GM21367 (cell line): ENCODE measurements at regions not wholly inside any gene's neighbourhood (a gene's known extent, or its start where the extent isn't known, plus 50 kb on each side); places are given as distances from the start of the nearest gene placed in this dataset.
"Not testable (repeated sequence)": the region's sequence is repeated elsewhere in the genome, so short reads cannot be mapped to it uniquely, and the experiment has no call there.

Source experiments
- ATAC-seq: cut with Tn5 transposase; IDR thresholded peaks from one replicate; pipeline ENCODE4 v1.9.1; 2021; ENCODE audit not compliant: unreplicated experiment

- no peak for ATAC-seq
Measured at GRCh38 chr3:106930086-106930485, 447.2 kb upstream of the CCDC54 start.

GRCh38 chr3:106931904-106932303 lies 445.3 kb upstream of the CCDC54 start:
- ATAC-seq: no peak

GRCh38 chr3:106936337-106936736 lies 440.9 kb upstream of the CCDC54 start:
- no peak for ATAC-seq

- no peak for ATAC-seq
Measured at GRCh38 chr3:106942051-106942450, 435.2 kb upstream of the CCDC54 start.

DNA sequence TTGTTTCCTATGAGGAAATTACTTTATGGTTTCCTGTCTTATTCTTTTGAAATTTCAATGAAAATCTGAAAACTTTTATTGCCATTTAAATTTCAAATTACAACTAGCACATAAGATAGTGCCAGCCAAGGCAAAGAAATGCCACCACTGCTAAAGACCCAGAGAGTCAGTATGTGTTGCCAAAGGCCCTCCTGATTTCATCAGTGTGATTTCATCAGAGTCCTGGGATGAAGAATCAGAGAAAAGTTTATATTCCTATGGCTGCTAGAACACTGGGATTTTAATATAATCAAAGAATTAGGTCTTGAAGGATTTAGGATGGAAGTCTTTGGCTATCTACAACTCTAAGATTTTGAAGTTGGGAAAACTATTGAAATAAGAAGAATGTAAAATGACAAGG lies 434.2 kb upstream of the CCDC54 start:
- ATAC-seq: no peak

GRCh38 chr3:106945435-106945834 lies 431.8 kb upstream of the CCDC54 start:
- ATAC-seq: no peak

GRCh38 chr3:106946866-106947265 lies 430.4 kb upstream of the CCDC54 start:
- no peak for ATAC-seq

DNA sequence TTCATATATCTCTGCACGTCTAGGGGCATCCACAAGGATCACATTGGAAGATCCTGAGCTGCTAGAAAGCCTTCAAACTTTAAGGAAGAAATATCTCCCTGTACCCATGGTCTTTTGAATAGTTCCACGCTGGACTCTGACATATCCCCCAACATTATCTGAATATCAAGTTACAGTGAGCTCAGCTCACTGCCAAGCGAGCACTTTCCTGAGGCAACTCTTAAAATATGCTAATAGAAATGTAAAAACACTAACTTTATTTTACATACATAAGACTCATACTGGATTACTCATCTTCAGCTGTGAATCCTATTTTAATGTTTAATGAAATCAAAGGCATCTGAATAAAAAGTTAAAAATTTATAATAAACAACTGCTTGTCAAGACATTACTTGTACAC lies 420.2 kb upstream of the CCDC54 start:
- no peak for ATAC-seq

DNA sequence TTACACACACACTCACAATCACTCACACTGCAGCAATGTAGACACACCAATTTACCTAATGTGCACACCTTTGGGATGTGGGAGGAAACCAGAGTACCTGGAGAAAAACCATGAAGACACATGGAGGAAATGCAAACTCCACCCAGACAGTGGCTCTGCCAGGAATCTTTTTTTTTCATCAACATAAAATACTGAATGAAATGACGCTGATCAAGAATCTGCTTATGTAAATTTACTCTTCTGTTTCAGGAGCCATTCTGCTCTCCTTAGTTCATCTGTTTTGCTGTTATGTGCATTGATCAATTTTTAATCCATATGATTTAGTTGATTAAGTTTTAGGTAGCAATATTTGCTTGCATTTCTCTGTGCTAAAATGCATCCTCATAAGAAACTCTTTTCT lies 414.2 kb upstream of the CCDC54 start:
- no peak for ATAC-seq

GRCh38 chr3:106963442-106963841 lies 413.8 kb upstream of the CCDC54 start:
- ATAC-seq: no peak

DNA sequence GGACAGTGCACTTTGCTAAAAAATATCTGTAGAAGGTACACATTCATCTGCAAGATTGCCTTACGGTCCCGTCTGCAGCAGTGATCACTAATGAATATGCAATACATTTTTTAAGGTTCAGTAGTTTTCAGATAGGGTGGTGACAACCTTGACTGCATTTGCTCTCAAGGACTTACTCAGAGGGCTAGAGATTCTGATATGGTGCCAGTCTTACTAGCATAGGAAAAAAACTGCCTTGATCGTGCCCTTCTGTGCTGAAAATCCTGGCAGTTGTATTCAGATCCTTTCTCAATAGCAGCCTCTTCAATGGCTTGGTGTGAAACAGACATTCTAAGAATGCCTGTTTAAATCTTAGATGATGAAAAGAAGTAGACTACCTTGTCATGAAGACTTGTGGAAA lies 411.9 kb upstream of the CCDC54 start:
- no peak for ATAC-seq

DNA sequence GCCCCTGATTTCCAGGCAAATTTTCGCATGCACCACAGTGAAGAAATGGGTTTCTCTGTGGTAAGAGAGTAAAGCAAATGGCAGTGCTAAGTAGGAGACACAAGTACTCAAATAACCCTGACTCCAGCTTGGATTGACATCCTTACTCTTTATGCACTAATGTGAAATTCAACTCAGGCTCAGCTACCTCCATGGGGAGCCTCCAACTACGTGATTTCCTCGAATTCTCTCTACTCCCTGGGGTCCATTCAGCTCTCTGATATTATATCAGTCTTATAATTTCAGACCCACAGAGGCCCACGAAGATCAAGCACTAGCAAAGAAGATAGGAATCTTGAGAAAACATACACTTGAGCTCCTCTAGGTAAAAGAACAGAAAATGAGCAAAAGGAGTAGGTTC lies 407.6 kb upstream of the CCDC54 start:
- ATAC-seq: no peak

GRCh38 chr3:106981392-106981791 lies 395.8 kb upstream of the CCDC54 start:
- no peak for ATAC-seq

DNA sequence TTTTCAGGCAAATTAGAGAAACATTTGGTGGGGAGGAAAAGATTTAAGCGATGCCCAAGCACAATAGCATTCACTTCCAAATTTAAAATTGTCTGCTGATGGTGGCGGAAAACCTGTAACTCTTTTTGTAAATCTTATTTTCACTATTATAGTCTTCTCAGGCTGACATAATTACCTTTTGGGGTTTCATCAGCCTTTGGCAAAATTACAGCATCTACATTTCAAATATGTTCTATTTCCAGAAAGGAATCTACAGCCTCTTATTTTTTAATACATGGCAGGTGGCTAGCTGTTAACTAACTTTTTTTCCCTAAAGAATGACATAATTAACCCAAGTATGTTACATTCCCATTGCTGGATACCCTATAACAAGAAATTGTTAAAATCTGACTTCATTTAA lies 391.5 kb upstream of the CCDC54 start:
- no peak for ATAC-seq

DNA sequence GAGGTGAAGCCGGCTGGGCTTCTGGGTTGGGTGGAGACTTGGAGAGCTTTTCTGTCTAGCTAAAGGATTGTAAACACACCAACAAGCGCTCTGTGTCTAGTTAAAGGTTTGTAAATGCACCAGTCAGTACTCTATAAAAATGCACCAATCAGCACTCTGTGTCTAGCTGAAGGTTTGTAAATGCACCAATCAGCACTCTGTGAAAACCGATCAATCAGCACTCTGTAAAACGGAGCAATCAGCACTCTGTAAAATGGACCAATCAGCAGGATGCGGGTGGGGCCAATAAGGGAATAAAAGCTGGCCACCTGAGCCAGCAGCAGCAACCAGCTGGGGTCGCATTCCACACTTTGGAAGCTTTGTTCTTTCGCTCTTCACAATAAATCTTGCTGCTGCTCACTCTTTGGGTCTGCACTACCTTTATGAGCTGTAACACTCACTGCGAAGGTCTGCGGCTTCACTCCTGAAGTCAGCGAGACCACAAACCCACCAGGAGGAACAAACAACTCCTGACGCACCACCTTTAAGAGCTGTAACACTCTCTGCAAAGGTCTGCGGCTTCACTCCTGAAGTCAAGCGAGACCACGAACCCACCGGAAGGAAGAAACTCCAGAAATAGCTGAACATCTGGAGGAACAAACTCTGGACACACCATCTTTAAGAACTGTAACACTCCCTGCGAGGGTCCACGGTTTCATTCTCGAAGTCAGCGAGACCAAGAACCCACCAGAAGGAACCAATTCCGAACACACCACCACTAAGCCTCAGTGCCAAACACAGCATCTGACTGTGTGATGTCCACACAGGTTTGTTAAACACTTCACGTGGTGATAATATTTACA lies 378.2 kb upstream of the CCDC54 start:
- not testable (repeated sequence) for ATAC-seq

DNA sequence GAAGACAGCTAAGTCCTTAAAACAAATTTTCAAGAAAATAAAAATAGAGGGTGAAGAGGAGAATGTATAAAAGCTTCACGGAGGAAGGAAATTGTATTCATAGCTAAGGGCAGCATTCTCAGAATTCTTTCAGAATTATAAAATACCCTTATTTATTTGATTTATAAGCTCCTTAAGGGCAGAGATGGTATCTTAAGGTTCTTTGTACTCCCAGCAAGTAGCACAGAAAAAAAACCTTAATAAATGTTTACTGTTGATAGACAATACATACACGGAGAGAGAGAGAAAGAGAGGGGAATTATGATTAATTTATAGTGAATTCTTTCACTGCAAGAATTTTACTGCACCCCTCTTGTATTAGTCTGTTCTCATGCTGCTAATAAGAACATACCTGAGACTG lies 375.6 kb upstream of the CCDC54 start:
- no peak for ATAC-seq

DNA sequence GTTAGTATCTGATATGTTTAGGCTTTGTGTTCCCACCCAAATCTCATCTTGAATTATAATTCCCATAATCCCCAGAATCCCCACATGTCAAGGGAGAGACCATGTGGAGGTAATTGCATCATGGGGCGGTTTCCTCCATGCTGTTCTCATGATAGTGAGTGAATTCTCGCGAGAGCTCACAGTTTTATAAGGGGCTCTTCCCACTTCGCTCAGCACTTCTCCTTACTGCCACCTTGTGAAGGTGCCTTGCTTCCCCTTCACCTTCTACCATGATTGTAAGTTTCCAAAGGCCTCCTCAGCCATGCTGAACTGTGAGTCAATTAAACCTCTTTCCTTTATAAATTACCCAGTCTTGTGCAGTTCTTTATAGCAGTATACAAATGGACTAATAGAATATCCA lies 371.9 kb upstream of the CCDC54 start:
- ATAC-seq: not testable (repeated sequence)

DNA sequence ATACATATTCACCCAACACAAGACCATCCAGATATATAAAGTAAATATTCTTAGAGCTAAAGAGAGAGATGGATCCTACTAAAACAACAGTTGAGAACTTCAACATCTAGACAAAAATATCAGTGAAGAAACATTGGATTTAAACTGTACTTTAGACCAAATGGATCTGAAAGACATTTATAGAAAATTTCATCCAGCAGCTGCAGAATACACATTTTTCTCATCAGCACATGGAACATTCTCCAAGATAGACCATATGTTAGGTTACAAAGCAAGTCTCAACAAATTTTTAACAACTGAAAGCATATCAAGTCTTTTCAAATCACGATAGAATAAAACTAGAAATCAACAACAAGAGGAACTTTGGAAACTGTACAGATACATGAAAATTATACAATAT lies 369.0 kb upstream of the CCDC54 start:
- no peak for ATAC-seq

- no peak for ATAC-seq
Measured at GRCh38 chr3:107013641-107014040, 363.6 kb upstream of the CCDC54 start.

- ATAC-seq: no peak
Measured at GRCh38 chr3:107024551-107025026, 352.6 kb upstream of the CCDC54 start.

- ATAC-seq: no peak
Measured at GRCh38 chr3:107025961-107026360, 351.3 kb upstream of the CCDC54 start.

DNA sequence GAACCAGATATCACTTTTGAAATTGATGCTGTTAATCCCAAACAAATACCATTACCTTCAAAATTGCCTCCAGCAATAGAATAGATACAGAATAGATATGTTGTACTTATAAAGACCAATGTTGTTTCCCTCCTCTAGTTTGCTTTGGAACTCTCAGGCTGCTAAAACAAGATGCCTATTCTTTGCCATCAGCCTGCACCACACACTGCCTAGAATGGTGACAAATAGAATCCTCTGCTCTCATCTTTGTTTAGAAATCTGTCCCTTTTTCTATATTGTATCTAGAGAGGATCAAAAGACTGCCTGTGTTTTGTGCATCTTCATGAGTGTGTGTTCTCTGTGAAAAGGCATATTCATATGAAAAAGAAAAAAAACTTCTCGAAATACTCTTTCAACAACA lies 349.2 kb upstream of the CCDC54 start:
- ATAC-seq: no peak

DNA sequence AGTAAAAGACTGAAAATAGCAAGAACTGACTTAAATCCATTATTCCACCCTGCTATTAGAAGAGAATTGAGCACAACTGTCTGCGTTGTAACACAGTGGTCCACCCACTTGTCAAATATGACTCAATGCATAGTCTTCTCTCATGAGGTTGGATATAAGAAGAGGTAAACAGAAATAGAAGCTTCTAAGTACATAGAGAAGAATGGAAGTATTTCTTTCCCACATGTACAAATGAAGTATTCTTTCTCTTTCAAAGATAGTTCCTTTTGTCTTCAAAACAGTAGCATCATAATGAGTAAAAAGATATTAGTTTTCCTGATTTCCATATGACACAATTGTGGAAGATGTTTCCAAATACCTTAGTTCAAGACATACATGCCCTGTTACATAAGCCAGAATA lies 348.6 kb upstream of the CCDC54 start:
- ATAC-seq: no peak
